Kidney capillary endothelial cell (primary cell): ENCODE measurements at regions not wholly inside any gene's neighbourhood (a gene's known extent, or its start where the extent isn't known, plus 50 kb on each side); places are given as distances from the start of the nearest gene placed in this dataset.

Experiments used
- DNase-seq: peaks from one replicate; pipeline ENCODE4 v3.0.0-alpha.2; 2018; ENCODE audit warnings: low spot score

GRCh38 chr15:31752905-31753304 is 277.4 kb upstream of the CHRNA7 start:
- no peak for DNase-seq

GRCh38 chr15:31758126-31758525 is 272.2 kb upstream of the CHRNA7 start:
- DNase-seq: peak; percentile 96

DNA sequence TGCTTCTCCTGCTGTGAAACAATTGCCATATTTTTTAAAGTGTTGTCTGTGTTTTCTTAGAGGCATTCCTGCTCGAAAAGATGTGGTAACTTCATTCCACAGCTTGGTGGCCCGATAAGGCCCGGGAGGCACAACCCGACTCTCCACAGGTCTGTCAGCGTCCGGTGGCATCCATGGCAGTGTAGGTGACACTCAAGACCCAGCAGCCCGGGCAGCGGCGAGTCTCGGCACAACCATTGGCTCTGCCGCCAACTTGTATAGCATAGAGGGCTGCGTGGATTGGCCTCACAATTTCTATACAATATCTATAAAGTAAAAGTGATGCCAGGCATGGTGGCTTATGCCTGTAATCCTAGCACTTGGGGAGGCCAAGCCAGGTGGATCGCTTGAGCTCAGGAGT is 262.3 kb upstream of the CHRNA7 start:
- DNase-seq: no peak

DNA sequence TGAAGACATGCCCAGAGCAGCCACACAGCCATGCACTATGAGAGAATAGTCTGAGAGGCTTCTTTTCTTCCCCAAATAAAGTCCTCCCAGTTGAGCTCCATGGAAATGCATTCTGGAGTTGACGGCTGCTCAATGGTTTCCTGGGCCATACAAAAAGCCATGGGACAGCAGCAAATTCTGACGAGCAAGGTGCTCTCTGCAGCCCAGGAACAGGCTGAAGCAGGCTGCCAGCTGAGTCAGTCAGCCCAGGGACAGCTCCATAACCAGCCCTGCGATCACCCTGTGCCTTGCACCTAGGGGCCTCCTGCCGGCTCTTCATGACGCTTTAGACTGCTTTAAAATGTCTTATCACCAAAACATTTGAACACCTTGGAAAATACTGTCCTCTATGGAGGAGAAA is 256.3 kb upstream of the CHRNA7 start:
- DNase-seq: no peak

DNA sequence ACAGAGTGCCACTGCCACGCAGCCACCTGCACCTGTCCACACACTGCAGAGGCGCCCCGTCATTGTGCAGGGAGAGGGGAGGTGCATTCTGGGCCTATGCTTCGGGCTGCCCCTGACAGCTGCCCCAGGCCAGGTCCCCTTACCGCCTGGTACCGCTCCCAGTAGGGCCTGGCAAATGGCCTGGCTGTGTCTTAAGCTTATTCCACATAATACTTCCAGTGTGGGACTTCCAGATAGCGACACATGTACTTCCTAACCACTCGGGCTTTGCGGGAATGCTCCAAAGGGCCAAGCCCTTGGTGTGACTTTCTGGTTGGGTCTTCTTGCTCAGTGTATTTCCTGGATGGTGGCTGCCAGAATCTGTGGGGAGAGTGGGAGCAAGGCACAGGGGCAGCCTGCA is 254.3 kb upstream of the CHRNA7 start:
- no peak for DNase-seq

- no peak for DNase-seq
Measured at GRCh38 chr15:31781261-31781660, 249.1 kb upstream of the CHRNA7 start.

DNA sequence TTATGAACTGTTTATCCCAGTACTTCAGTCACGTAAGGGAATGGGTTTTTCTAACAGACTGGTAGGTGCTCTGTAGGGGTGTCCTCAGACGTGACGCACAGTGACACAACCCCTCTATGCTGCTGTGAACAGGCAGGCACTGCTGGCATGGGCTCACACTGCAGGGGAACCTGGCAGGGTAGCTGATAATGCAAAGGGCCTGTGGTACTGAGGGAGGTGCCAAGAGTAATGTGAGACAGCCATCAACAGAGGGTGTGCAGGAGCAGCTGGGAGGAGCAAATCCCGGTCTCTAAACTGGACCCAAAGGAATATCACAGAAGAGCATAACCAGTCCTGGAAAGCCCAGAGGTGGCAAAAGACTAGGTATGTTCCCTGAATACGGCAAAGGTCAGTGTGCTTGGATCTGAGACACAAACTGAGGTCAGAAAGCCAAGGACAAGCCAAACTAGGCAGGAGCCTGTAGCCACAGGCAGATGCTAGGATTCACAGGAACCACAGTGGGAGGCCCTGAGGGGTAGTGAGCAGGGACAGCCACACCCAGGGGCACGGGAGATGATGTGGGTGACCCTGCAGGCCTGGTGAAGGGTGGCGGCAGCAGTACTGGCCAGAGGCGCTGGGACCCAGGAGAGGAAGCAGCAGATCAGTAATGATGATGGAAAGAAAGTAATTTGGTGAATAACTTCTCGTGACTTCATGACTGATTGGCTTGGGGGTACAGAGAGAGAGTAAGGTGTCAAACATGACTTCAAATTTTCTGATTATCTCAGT is 248.1 kb upstream of the CHRNA7 start:
- no peak for DNase-seq

DNA sequence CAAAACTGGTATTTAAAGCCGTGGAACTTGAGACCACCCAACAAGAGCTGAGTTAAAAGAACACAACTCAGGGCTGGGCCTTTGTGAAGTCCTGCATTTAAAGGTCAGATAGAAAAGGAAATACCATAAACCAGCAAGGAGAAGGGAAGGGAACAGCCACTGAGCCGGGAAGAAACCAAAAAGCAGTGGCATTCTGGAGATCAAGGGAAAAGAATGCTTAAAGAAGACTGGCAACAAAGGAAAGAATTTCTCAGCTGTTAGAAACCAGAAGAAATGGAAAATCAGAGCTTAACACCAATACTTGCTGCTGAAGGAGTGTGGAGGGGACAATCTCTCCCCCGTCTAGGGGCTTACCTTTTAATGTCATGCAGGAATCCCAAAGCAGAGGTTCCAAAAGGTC is 247.4 kb upstream of the CHRNA7 start:
- DNase-seq: no peak

DNA sequence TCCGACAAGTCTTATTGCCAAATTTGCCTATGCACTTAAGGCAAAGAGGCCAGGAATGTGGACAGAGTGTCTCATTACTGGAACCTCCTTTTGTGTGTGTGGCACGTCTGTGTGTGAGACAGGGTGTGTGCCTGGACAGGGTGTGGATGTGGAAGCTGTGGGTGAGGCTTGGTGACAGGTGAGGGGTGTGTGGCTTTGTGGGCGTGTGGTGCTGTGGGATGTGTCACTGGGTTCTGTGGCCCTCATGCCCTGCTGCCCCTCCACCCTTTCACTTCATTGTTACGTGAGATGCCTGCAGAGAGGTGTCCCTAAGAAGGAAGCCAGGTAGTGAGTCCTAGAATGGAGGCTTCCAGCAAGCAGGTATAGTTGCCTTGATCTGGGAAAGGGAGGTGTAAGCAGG is 244.0 kb upstream of the CHRNA7 start:
- no peak for DNase-seq

GRCh38 chr15:31788104-31788503 is 242.2 kb upstream of the CHRNA7 start:
- DNase-seq: no peak

DNA sequence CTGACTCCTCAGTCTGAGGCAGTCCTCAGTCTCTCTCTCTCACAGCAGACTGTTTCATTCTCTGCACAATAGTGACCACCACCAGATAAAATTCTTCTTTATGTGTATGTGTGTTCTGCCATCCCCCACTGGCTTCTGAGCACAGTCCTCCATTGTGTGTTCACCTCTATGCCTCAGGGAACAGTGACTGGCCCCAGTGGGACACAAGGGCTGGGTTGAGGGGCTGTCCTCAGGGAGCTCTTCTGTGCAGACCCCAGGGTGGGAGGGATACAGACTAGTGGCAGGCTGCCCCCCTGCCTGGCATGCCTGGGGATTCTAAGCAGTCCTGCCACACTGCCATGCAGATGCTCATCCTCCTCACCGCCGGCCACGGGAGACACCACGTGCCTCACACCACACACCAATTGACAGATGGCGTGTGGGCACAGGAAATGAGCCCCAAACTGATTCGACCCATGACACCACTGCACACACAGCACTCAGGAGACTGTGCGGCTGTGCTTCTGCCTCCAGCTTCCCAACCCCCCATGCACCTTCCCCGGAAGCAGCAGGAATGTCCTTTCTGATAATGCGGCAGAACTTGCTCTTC is 237.6 kb upstream of the CHRNA7 start:
- no peak for DNase-seq

GRCh38 chr15:31799319-31799714 is 231.0 kb upstream of the CHRNA7 start:
- DNase-seq: no peak

DNA sequence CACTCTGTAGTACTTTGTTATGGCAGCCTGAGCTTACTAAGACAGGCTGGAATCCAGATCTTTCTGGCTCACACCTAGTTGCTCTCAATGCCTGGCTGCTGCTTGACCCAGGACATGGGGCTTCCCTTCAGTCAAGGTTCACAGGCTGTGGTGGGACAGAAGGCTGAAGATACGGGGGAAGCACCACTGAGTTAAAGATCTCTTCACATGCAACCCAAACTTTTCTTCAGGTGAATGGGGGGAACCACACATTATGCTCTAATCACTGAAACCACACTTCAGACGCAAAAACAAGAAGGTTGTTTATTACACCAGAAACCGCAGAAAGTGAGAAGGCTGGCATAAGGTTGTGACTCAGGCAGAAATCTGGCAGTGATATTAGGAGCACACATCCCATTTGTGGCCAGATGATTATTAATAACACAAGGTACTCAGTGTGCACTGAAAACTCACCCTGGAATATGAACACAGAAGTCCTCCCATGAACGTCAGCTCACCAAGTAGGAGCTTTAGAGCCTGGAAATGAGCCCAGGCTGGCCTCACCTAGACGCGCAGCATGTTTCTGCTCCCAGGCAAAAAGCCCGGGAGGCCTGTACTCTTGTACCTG is 230.5 kb upstream of the CHRNA7 start:
- DNase-seq: no peak

- no peak for DNase-seq
Measured at GRCh38 chr15:31801152-31801551, 229.2 kb upstream of the CHRNA7 start.

GRCh38 chr15:31802761-31803160 is 227.6 kb upstream of the CHRNA7 start:
- DNase-seq: no peak

GRCh38 chr15:31803388-31803884 is 226.9 kb upstream of the CHRNA7 start:
- DNase-seq: no peak

- DNase-seq: no peak
Measured at GRCh38 chr15:31805090-31805662, 225.1 kb upstream of the CHRNA7 start.

- DNase-seq: no peak
Measured at GRCh38 chr15:31806106-31806505, 224.2 kb upstream of the CHRNA7 start.

DNA sequence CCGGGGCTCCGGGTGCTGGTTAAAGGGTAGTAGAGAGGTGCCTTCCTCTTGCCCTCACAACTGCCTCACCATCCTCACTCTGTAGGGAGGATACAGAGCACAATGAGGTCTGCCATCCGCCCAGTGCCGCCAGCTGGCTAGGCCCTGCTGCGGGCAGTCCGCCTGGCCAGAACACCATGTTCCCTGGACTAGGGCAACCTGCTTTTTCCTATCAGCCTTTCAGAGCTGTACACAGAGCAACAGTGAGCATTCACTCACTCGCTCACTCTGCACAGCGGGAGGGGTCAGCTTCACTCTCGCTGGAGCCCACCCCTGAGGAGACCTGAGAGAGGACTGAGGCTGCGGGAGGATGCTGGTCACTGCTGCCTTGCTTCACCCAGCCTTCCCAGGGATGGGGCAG is 218.7 kb upstream of the CHRNA7 start:
- DNase-seq: no peak

- no peak for DNase-seq
Measured at GRCh38 chr15:31814082-31814481, 216.2 kb upstream of the CHRNA7 start.

- DNase-seq: no peak
Measured at GRCh38 chr15:31815411-31816155, 214.7 kb upstream of the CHRNA7 start.

DNA sequence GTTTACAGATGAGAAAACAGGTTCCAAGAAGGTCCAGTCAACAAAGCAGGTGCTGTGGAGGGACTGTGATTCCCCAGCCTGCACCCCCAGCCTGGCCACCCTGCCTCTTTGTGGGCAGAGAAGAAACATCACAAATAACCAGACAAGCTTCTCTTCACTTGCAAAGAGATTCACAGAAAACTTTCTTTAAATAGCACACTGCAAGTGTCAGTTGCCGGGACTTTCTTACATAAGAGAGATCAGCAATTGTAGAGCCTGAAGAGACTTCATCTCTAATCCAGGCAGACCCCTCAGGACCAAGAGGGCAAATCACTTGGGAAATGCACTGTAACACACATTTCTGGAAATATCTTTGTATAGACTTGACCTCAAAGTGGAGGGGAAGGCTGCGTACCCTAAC is 207.9 kb upstream of the CHRNA7 start:
- no peak for DNase-seq
